Epithelial cell of esophagus (primary cell): ENCODE measurements at regions not wholly inside any gene's neighbourhood (a gene's known extent, or its start where the extent isn't known, plus 50 kb on each side); places are given as distances from the start of the nearest gene placed in this dataset.
"Not testable (repeated sequence)": the region's sequence is repeated elsewhere in the genome, so short reads cannot be mapped to it uniquely, and the experiment has no call there.

Source experiments
- DNase-seq: peaks from one replicate; pipeline ENCODE4 v3.0.0; 2010; ENCODE audit warnings: low read depth
- H3K4me3 ChIP-seq: 2 replicates; pipeline ENCODE4 v1.5.1; 2011; ENCODE audit warnings: mild to moderate bottlenecking, low read length, control low read depth
- TF ChIP-seq, protein P1 (sequence below): IDR thresholded peaks from 2 replicates; pipeline ENCODE4 v1.5.1; 2011; ENCODE audit warnings: low read depth, mild to moderate bottlenecking, low read length, control low read depth, inconsistent platforms; ENCODE audit not compliant: insufficient read depth; ENCODE audit errors: missing control alignments

DNA sequence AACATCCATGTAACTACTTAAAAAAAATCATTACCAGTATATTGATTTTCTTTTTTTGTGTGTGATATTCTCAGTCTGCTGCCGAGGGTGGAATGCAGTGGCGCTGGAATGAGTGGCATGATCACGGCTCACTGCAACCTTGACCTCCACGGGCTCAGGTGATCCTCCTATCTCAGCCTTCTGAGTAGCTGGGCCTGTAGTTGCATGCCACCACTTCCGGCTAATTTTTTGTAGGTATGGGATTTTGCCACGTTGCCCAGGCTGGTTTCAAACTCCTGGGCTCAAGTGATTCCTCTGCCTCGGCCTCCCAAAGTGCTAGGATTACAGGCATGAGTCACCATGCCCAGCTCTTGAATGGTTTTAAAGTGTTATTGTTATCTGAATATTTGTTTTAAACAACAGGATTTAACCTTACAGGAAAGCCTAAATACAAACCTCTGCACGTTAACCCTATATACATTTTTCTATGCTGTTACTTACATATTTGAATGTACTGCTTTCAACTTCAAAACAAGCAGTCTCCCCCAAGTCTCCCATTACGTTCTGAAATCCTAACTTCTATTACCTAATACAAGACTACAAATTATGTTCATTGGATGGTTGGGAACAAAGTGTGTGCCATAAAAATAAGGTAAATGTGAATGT is 61.7 kb downstream of the KPNA2 start:
- DNase-seq = peak; percentile 64
- no peak overlapping the region for H3K4me3 ChIP-seq

DNA sequence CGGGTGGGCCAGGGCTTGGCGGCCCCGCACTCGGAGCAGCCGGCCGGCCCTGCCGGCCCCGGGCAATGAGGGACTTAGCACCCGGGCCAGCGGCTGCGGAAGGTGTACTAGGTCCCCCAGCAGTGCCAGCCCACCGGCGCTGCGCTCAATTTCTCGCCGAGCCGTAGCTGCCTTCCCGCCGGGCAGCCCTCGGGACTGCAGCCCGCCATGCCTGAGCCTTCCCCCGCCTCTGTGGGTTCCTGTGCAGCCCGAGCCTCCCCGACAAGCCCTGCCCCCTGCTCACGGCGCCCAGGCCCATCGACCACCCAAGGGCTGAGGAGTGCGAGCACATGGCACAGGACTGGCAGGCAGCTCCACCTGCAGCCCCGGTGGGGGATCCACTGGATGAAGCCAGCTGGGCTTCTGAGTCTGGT is 63.8 kb downstream of the KPNA2 start:
- not testable (repeated sequence) for H3K4me3 ChIP-seq, DNase-seq

More for the DNA sequence above, 61.7 kb downstream of the KPNA2 start:
- TF ChIP-seq, protein P1, sequence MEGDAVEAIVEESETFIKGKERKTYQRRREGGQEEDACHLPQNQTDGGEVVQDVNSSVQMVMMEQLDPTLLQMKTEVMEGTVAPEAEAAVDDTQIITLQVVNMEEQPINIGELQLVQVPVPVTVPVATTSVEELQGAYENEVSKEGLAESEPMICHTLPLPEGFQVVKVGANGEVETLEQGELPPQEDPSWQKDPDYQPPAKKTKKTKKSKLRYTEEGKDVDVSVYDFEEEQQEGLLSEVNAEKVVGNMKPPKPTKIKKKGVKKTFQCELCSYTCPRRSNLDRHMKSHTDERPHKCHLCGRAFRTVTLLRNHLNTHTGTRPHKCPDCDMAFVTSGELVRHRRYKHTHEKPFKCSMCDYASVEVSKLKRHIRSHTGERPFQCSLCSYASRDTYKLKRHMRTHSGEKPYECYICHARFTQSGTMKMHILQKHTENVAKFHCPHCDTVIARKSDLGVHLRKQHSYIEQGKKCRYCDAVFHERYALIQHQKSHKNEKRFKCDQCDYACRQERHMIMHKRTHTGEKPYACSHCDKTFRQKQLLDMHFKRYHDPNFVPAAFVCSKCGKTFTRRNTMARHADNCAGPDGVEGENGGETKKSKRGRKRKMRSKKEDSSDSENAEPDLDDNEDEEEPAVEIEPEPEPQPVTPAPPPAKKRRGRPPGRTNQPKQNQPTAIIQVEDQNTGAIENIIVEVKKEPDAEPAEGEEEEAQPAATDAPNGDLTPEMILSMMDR = no peak

DNA sequence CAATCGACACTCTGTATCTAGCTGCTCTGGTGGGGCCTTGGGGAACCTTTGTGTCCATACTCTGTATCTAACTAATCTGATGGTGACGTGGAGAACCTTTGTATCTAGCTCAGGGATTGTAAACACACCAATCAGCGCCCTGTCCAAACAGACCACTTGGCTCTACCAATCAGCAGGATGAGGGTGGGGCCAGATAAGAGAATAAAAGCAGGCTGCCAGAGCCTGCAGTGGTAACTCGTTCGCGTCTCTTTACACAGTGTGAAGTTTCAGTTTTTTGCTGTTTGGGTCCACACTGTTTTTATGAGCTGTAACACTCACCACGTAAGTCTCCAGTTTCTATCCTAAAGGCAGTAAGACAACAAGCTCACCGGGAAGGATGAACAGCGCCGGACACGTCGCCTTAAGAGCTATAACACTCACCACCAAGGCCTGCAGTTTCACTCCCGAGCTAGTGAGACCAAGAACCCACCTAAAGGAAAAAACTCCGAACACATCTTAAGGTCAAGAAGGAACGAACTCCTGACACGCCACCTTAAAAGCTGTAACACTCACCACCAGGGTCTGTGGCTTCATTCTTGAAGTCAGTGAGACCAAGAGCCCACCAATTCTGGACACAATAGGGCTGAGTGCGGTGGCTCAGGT is 64.6 kb downstream of the KPNA2 start:
- TF ChIP-seq, protein P1 = no peak
- no peak overlapping the region for H3K4me3 ChIP-seq
- DNase-seq = no peak

DNA sequence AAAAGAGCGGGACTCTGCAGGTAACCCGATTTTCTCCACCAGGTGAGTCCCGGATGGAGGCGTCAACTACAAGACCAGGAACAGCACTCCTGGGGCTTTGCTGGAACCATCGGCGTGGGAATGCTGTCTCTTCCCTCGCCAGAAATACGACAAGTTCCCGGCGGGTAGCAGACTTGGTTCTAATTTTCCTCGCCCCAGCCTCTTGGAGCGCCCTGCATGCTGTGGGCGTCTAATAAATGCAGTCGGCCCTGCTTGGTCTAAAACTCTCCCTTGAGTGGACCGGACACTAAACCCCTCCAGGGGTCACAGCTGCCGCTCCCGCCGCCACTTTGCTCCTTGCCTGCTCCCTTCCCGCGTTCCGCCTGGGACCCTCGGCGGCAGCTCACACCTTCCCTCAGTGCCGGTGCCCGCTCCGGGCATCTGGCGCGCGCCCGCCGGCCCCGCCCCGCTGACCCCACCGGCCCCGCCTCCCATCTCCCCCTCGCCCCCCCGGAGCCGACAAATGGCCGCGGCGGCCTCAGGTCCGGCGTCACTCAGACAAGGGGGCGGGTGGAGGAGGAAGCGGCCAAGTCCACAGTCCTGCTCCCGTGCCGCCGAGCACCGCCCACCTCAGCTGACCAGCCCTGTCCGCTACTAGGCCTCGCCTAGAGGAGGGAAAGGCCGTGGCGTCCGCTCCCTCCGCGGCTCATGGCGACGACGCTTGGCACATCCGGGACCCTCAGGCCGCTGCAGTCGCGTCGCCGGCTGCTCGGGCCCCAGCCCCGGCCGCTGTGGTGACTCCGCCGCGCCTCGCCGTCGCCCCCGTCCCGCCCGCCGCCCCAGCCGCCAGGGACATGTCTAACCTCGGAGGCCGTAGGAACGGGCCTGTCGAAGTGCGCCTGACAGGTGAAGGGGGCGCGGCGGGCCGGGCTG is 65.8 kb downstream of the KPNA2 start:
- DNase-seq = peak; percentile 88
- TF ChIP-seq, protein P1 = no peak
- H3K4me3 ChIP-seq = peak overlapping the region; percentile 68

DNA sequence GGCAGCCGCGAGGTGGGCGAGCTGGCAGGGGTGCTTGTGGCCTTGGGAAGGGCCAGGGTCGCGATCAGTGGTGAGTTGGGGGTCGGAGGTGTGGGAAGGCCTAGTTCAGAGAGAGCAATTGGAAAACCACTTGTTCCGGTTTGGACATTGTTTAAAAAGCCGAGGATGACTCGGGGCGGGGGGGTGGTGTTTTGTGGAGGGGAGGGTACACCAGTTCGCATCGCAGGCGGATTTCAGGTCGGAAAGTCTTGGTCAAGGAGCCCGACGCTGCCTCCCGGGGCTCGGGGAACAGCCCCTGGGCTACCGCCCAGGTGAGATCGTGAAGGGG is 66.4 kb downstream of the KPNA2 start:
- no peak for DNase-seq
- peak overlapping the region; percentile 68 for H3K4me3 ChIP-seq
- TF ChIP-seq, protein P1 = no peak

DNA sequence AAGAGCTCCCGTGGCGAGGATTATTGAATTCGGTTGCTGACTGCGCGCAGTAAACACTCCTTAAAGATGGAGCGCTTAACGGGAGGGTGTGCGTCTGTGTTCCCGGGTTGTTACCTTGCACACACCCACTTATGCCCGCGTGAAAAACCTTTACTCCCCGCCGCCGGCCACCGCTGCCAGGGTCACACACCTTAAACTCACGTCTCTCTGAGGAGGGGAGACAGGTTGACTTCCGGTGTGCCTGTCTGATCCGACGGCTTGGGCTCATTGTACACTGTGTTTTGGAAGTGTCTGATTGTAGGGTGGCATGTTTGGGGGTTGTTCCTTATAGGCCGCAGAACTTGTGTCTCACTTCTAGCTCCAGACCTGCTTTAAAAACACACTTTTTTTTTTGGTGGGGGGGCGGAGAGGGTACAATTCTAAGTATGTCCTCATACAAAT is 66.8 kb downstream of the KPNA2 start:
- DNase-seq = peak; percentile 27
- H3K4me3 ChIP-seq = peak overlapping the region; percentile 68
- TF ChIP-seq, protein P1 = no peak

DNA sequence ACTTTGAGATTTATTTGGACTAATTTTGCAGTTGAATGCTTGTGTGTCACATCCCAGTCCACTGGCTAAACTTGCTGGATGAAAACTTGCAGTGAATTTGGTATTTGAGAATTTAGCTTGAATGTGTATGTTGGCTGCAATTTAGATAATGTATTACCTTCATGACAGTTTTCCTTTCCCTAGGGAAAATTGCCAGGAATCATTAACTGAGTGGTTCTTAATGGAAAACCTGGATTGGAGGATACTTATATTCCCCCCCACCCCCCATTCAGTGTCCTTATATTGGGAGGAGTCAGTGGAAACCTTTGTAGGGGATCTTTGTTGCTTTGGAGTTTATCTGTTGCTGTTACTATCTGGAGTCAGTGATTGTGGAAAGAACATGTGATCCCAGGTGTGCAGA is 67.6 kb downstream of the KPNA2 start:
- TF ChIP-seq, protein P1 = no peak
- H3K4me3 ChIP-seq = peak overlapping the region; percentile 68
- no peak for DNase-seq
